ENCODE measurements at regions not wholly inside any gene's neighbourhood (a gene's known extent, or its start where the extent isn't known, plus 50 kb on each side); places are given as distances from the start of the nearest gene placed in this dataset.

DNA sequence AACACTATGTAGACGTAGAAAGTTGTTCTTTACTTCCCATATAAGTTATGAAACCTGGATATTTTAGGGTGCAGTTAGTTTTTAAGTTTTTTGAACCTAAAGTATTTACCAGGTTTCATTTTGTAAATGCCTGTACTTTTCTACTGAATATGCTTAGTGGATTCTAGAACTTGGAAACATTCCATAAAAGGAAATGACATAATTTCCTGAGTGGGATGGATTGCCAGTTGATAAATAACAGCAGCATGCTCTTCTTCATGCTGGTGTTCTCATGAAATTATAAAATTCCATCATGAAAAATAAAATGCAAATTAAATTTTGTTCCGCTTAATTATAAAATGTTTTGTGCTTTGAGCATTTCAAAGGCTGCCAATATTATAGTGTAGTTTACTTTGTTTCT lies 362.2 kb upstream of the PCDH20 start:
- no peak for FAIRE-seq

More for the DNA sequence above, 362.2 kb upstream of the PCDH20 start:
- WGBS (ENCODE audit: low lambda C conversion rate) = 25% methylated on average over 2 of the region's 2 CpGs
- Histone ChIP-seq H3K4me3 (replicated peaks in 1 of 3; ENCODE audit: insufficient read depth in 1 of 3, low read depth in 2 of 3, low read length in 3 of 3) (no peak overlapping the region), H2AFZ (ENCODE audit: low read length) (no peak overlapping the region), H3K9ac (ENCODE audit: insufficient read depth, low read depth, low read length) (no peak overlapping the region), H3K27me3 (ENCODE audit: control insufficient read depth in 1 of 2, insufficient read depth in 2 of 2, low read length in 2 of 2) (no peaks in the 10 kb centered on the region), H3K4me2 (ENCODE audit: low read depth, low read length) (no peak overlapping the region), H3K36me3 (replicated peaks in 1 of 2; ENCODE audit: control insufficient read depth in 1 of 2, insufficient read depth in 2 of 2, low read length in 2 of 2) (no peaks in the 10 kb centered on the region), H3K4me1 (ENCODE audit: insufficient read depth, low read length) (no peaks in the 10 kb centered on the region), H3K27ac (ENCODE audit: extremely low read length, insufficient read depth, low read length) (no peak overlapping the region), H3K79me2 (ENCODE audit: insufficient read depth, low read length) (no peaks in the 10 kb centered on the region), H4K20me1 (ENCODE audit: insufficient read depth, low read length) (no peaks in the 10 kb centered on the region), H3K9me3 (ENCODE audit: low read length) (no peaks in the 10 kb centered on the region)
- DNase-seq (ENCODE audit: low spot score) (no peak), ATAC-seq (no peak)
- TF ChIP-seq KDM3A (CRISPR knock-in tag; IDR thresholded peaks at IDR 0.05; ENCODE audit: low read depth) = no peak
- no peak for TF ChIP-seq MYNN (CRISPR knock-in tag; IDR thresholded peaks at IDR 0.05; ENCODE audit: low read depth)
- no peak for TF ChIP-seq MAF1 (CRISPR knock-in tag; IDR thresholded peaks at IDR 0.05; ENCODE audit: borderline replicate concordance)
- no peak for TF ChIP-seq ZNF276 (CRISPR knock-in tag; IDR thresholded peaks at IDR 0.05; ENCODE audit: low read depth)
- no peak for TF ChIP-seq ATF7 (IDR thresholded peaks at IDR 0.05)
- no peak for TF ChIP-seq ATF7 (CRISPR knock-in tag; IDR thresholded peaks at IDR 0.05)
- TF ChIP-seq ZNF296 (CRISPR knock-in tag; conservative IDR thresholded peaks at IDR 0.05) = no peak
- TF ChIP-seq, protein P1, sequence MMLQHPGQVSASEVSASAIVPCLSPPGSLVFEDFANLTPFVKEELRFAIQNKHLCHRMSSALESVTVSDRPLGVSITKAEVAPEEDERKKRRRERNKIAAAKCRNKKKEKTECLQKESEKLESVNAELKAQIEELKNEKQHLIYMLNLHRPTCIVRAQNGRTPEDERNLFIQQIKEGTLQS (CRISPR knock-in tag; IDR thresholded peaks at IDR 0.05) = no peak
- no peak for TF ChIP-seq PAWR (CRISPR knock-in tag; IDR thresholded peaks at IDR 0.05; ENCODE audit: borderline replicate concordance)
- no peak for TF ChIP-seq SP2 (CRISPR knock-in tag; IDR thresholded peaks at IDR 0.05)
- no peak for TF ChIP-seq MEIS2 (CRISPR knock-in tag; IDR thresholded peaks at IDR 0.05)
- TF ChIP-seq, protein P2, sequence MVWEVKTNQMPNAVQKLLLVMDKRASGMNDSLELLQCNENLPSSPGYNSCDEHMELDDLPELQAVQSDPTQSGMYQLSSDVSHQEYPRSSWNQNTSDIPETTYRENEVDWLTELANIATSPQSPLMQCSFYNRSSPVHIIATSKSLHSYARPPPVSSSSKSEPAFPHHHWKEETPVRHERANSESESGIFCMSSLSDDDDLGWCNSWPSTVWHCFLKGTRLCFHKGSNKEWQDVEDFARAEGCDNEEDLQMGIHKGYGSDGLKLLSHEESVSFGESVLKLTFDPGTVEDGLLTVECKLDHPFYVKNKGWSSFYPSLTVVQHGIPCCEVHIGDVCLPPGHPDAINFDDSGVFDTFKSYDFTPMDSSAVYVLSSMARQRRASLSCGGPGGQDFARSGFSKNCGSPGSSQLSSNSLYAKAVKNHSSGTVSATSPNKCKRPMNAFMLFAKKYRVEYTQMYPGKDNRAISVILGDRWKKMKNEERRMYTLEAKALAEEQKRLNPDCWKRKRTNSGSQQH (CRISPR knock-in tag; IDR thresholded peaks at IDR 0.05; ENCODE audit: low read depth) = no peak
- ChIA-PET POLR2A (no interaction called here), CTCF (ENCODE audit: low intra/inter-chr PET ratio, low total read pairs) (no interaction called here)
- intact Hi-C loops (cut with micrococcal nuclease; ENCODE audit: unreplicated experiment) (no loop called here), in situ Hi-C loops (cut with HindIII; ENCODE audit: extremely low pct_ligation_motif_present, low pct_unique_long_range_greater_than_20kb) (no loop called here)
- no TSS peak for BruUV-seq (replicated peaks)
